ENCODE measurements at regions not wholly inside any gene's neighbourhood (a gene's known extent, or its start where the extent isn't known, plus 50 kb on each side); places are given as distances from the start of the nearest gene placed in this dataset.

- DNase-seq, result no peak
Measured at GRCh38 chr2:12090072-12090471, 343.6 kb downstream of the LPIN1 start.

GRCh38 chr2:12090590-12090989 is 344.2 kb downstream of the LPIN1 start:
- DNase-seq, result no peak

GRCh38 chr2:12091201-12091806 is 344.9 kb downstream of the LPIN1 start:
- DNase-seq, result no peak

- no peak for DNase-seq
Measured at GRCh38 chr2:12094134-12094533, 347.7 kb downstream of the LPIN1 start.

GRCh38 chr2:12096051-12096787 is 349.8 kb downstream of the LPIN1 start:
- DNase-seq, result no peak

- DNase-seq, result no peak
Measured at GRCh38 chr2:12096788-12097449, 350.5 kb downstream of the LPIN1 start.

- DNase-seq, result no peak
Measured at GRCh38 chr2:12097859-12098258, 351.4 kb downstream of the LPIN1 start.

GRCh38 chr2:12099374-12099773 is 352.9 kb downstream of the LPIN1 start:
- no peak for DNase-seq

DNA sequence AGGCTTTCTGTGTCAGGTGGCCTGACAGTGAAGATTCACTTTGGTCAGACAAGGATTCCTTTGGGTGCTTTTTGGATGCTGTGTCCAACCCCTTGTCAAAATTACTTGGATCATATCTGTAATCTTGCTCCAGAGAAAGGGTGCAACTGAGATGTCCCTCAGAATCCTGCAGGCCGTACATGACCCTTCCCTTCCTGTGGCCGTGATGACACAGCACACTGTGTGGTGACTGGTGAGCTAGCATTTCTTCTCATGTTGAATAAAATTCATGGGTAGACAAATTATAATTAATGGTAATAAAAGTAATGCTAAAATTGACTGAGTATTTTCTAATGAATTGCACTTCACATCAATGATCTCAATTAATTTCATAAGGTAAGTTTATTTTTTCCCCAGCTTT is 356.2 kb downstream of the LPIN1 start:
- DNase-seq, result no peak

DNA sequence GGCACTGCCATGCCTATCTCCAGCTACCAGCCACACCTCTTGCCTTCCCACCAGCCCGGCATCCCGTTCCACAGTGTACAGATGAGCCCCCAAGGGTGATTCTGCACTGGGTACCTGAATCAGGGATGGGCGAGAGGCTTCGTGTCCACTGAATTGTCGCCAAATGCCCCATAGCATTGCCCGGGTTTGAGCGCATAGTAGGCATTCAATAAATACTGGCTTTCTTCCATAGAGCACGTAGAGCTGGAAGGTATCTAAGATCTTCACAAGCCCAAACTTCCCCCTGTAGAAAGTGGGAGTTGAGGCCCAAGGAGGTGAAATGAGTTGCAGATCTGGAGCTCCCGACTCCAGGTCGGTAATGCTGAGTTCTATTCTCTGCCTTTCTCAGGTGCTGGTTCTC is 358.7 kb downstream of the LPIN1 start:
- no peak for DNase-seq

GRCh38 chr2:12106440-12107080 is 360.1 kb downstream of the LPIN1 start:
- DNase-seq, result no peak

DNA sequence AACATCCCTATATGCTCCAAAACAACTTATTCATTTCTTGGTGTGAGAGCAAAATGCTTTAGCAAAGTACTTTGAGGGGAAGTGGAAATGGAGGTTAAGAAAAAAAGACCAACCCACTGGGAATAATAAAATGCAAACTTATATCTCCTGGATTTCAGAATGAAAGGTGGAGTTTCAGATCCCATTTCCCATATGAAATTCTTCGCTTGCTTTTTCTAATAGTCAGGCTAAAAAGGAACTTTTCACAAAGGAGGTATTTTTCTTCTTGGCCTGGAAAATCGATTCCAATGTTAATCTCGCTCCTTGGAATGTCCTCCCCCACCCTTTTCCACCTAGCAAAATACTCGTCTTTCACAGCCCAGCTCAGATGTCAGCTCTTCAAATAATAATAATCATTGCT is 360.9 kb downstream of the LPIN1 start:
- DNase-seq, result no peak

GRCh38 chr2:12107939-12108338 is 361.5 kb downstream of the LPIN1 start:
- DNase-seq, result no peak

DNA sequence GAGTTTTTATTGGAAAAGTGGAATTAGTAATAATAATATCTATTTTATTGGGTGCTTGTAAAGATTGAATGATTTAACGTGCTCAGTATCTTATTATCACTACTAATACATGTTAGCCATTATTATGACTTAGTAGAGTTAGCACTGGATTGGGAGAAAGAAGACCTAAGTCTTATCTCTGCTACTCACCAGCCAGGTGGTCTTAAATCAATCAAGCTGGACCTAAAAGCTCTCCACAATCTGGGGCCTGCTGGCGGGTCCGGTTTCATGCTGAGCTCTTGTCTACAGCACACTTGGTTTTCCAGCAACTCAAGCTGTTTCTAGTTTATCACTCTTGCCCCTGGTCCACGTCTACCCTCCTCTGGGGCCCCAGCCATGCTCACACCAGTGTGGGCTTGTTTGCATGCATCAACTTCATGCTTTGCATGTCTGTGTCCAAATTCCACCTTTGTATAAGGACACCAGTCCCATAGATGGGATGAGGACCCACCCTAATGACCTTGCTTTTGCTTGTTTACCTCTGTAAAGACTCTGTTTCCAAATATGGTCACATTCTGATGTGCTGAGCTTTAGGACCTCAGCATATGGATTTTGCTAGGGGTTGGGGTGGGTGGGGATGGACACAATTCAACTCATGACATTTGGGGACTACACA is 363.1 kb downstream of the LPIN1 start:
- DNase-seq, result no peak

DNA sequence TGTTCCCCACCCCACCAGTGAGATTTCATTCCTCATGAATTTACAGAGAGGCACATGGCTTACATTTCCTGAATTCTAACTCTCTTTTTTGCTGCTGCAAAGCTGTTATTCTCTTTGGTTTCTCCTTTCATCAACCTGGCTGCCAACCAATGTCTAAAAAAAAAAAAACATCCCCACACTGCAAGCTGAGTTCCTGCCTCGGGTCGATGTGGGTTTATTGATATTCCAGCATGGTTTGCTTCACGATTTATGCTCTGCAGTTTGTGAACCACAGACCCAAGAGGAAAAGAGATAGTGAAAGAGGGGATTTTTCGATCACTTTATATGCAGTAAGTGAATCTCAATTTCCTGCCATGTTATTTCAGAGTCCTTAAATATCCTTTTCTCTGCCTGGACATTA is 363.6 kb downstream of the LPIN1 start:
- DNase-seq, result no peak

DNA sequence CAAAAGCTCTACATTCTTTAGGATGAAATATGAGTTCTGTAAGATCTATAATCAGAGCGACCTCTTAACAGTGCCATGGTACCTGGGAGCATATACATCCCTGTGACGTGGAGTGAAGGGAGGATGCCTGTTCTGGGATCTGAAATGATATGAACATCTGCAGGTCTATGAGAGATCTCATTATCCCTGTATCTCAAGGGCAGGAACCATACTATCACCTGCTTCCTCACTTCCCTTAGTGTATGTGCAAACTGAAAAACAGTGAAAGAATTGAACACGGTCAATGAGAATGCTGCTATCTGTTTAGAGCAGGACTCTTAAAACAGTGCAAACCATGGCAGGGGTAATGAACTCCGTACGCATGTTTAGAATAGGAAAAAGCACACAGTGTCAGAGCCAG is 364.0 kb downstream of the LPIN1 start:
- no peak for DNase-seq

GRCh38 chr2:12113412-12113811 is 367.0 kb downstream of the LPIN1 start:
- DNase-seq, result no peak

- no peak for DNase-seq
Measured at GRCh38 chr2:12114816-12115215, 368.4 kb downstream of the LPIN1 start.

- peak; percentile 37 for DNase-seq
Measured at GRCh38 chr2:12116228-12116750, 369.9 kb downstream of the LPIN1 start.

DNA sequence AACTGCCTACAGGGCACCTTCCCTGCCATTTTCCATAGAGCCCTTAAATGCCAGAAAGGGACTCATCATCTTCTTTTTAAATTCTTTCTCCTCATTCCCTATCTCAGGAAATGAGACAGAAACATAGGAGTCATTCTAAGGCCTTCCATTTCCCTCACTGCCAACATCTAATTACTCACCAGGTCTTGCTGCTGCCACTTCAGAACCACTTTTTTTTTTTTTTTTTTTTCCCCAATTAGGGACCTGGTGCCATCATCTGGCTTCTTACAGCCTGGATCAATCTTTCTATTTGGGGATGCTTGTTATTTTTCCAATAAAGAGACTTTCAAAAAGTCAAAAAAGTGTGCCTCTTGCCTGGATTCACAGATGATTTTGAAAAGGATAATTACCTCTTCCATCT is 373.4 kb downstream of the LPIN1 start:
- no peak for DNase-seq

GRCh38 chr2:12120281-12121150 is 374.1 kb downstream of the LPIN1 start:
- no peak for DNase-seq

DNA sequence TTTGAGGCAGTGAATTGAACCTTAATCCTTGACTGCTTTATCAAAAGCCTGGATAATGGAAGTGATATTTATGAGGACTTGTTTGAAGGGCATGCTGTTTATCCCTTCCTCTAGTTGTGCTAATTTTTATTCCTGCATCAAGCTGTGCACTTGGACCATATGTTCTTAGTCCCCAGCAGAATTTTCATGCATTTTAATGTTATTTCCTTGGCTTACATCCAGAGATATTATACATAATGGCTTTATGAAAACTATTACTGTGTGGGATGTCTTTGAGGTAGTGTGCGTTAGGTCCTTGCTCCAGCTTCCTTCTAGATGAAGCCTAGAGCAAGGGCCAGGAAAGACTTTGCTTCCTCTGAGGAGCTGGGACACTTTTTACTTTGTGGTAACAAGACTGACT is 378.4 kb downstream of the LPIN1 start:
- no peak for DNase-seq

All from CD4-positive, alpha-beta T cell treated with Interleukin-15 for 1 hour (primary cell).